Ascending aorta (tissue), 2 donors: ENCODE measurements at regions not wholly inside any gene's neighbourhood (a gene's known extent, or its start where the extent isn't known, plus 50 kb on each side); places are given as distances from the start of the nearest gene placed in this dataset.

Source experiments
- DNase-seq, 2 donors: peaks; one replicate each; pipeline ENCODE4 v3.0.0-alpha.2; 2019; ENCODE audit warnings: low spot score in 2 of 2
- H3K27ac ChIP-seq, 2 donors: fragments of 200-600 bp; sonication (generic); one replicate each; pipeline ENCODE4 v1.5.1; 2016 to 2017; ENCODE audit warnings: mild to moderate bottlenecking in 1 of 2
- H3K27me3 ChIP-seq: fragments of 200-600 bp; sonication (generic); one replicate; pipeline ENCODE4 v1.5.1; 2017
- H3K36me3 ChIP-seq, 2 donors: fragments of 200-600 bp; sonication (generic); one replicate each; pipeline ENCODE4 v1.5.1; 2016
- H3K4me1 ChIP-seq, 2 donors: fragments of 200-600 bp; sonication (generic); one replicate each; pipeline ENCODE4 v1.5.1; 2016 to 2017; ENCODE audit warnings: mild to moderate bottlenecking in 1 of 2
- H3K4me3 ChIP-seq, 2 donors: fragments of 200-600 bp; sonication (generic); one replicate each; pipeline ENCODE4 v1.5.1; 2016 to 2017; ENCODE audit warnings: mild to moderate bottlenecking in 1 of 2
- H3K9me3 ChIP-seq, 2 donors: fragments of 200-600 bp; sonication (generic); one replicate each; pipeline ENCODE4 v1.5.1; 2016
- intact Hi-C: fragments of 100-400 bp; cut with DNase I; formaldehyde crosslinking; loops from one replicate; pipeline ENCODE4 v1.15.1; 2023
- TF ChIP-seq, protein P1 (sequence below), 3 experiments: fragments of 200-600 bp in 2 of 3; fragments of 450-650 bp in 1 of 3; sonication (generic) in 2 of 3; IDR thresholded peaks; one replicate each; pipeline ENCODE4 v1.5.1; 2016 to 2019; ENCODE audit warnings: antibody characterized with exemption in 3 of 3, mild to moderate bottlenecking in 1 of 3, moderate library complexity in 1 of 3

DNA sequence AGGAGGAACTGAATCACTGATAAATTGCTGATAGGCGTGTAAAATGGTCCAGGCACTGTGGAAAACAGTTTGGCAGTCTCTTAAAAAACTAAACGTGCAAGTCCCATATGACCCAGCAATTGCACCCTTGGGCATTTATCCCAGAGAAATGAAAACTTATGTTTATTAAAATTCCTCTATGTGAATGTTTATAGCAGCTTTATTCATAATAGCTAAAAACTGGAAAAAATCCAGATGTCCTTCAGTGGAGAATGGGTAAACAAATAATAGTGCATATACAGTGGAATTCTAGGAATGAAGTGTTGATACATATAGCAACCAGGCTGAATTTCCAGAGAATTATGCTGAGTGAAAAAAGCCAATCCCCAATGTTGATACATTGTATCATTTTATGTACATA, 482.2 kb upstream of the PDZRN3 start:
- Histone ChIP-seq H3K27me3 (no peaks in the 10 kb centered on the region), H3K27ac (no peak overlapping the region), H3K9me3 (no peaks in the 10 kb centered on the region), H3K4me1 (no peaks in the 10 kb centered on the region), H3K36me3 (no peaks in the 10 kb centered on the region), H3K4me3 (no peak overlapping the region)
- intact Hi-C loops = no loop called here
- DNase-seq = no peak
- TF ChIP-seq, protein P1, sequence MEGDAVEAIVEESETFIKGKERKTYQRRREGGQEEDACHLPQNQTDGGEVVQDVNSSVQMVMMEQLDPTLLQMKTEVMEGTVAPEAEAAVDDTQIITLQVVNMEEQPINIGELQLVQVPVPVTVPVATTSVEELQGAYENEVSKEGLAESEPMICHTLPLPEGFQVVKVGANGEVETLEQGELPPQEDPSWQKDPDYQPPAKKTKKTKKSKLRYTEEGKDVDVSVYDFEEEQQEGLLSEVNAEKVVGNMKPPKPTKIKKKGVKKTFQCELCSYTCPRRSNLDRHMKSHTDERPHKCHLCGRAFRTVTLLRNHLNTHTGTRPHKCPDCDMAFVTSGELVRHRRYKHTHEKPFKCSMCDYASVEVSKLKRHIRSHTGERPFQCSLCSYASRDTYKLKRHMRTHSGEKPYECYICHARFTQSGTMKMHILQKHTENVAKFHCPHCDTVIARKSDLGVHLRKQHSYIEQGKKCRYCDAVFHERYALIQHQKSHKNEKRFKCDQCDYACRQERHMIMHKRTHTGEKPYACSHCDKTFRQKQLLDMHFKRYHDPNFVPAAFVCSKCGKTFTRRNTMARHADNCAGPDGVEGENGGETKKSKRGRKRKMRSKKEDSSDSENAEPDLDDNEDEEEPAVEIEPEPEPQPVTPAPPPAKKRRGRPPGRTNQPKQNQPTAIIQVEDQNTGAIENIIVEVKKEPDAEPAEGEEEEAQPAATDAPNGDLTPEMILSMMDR (IDR thresholded peaks at IDR 0.05) = no peak

DNA sequence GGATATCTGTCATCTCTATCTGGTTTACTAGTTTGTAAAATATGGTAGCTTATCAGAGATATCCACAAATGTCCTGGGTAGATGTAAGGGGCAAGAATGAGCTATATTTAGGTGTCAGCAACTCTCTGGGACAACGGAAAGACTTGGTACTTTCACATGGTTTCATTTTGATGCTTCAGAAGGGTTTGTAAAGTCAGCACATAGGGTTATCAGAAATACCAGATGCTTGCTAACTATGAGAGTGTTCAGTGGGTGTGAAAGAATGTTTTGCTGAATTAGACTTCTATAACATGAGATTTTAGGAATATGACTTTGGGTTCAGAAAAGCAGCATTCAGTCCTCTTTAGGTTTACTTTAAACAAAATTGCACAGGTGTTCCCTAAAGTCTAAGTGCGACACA, 466.5 kb upstream of the PDZRN3 start:
- intact Hi-C loops = no loop called here
- DNase-seq = no peak
- no peak overlapping the region for H3K4me3 ChIP-seq
- H3K27ac ChIP-seq = no peak overlapping the region
- no peaks in the 10 kb centered on the region for H3K36me3 ChIP-seq
- H3K4me1 ChIP-seq = no peaks in the 10 kb centered on the region
- TF ChIP-seq, protein P1 (IDR thresholded peaks at IDR 0.05) = no peak
- H3K27me3 ChIP-seq = no peaks in the 10 kb centered on the region
- H3K9me3 ChIP-seq = no peaks in the 10 kb centered on the region

DNA sequence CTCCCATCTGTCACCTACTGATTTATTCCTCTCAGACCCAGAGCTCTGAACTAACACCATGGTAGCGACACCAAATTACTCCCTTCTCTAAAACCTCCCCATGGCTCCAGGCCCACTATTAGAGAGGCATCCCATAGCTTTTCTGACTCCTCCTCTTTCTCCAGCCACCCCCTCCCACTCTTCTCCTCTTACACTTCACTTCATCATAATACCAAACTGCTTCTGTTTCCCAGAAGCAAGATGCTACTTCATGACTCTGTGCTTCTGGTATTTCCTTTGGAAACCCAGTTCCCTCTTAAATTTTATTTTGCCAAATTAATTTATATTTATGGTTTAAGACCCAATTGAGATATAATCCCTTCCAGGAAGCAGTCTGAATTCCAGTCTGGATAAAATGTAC, 465.1 kb upstream of the PDZRN3 start:
- H3K27ac ChIP-seq = no peak overlapping the region
- H3K27me3 ChIP-seq = no peaks in the 10 kb centered on the region
- no peak overlapping the region for H3K4me3 ChIP-seq
- TF ChIP-seq, protein P1 (IDR thresholded peaks at IDR 0.05) = no peak
- intact Hi-C loops = no loop called here
- no peaks in the 10 kb centered on the region for H3K9me3 ChIP-seq
- no peaks in the 10 kb centered on the region for H3K4me1 ChIP-seq
- no peaks in the 10 kb centered on the region for H3K36me3 ChIP-seq
- no peak for DNase-seq

DNA sequence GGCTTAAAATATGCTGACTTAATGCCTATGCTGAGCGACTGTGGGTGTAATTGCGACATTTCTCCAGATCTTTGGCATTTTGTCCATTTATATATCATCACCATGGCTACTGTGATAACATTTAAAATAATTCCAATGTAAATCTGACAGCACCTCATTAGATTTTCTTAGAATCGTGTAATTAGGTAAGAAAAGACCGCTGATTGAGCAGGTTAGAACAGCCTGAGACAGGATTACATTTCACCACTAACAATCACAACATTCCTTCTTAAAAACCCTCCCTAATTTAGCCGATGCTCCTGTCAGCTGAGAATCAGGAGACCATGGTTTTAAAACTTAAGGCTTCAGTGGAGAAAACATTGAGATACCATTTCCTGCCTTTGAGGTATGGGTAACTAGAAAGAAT, 455.3 kb upstream of the PDZRN3 start:
- TF ChIP-seq, protein P1 (IDR thresholded peaks at IDR 0.05) = no peak
- H3K4me3 ChIP-seq = no peak overlapping the region
- no peak for DNase-seq
- H3K27me3 ChIP-seq = no peaks in the 10 kb centered on the region
- H3K27ac ChIP-seq = no peak overlapping the region
- H3K9me3 ChIP-seq = no peaks in the 10 kb centered on the region
- intact Hi-C loops = no loop called here
- no peaks in the 10 kb centered on the region for H3K4me1 ChIP-seq
- no peaks in the 10 kb centered on the region for H3K36me3 ChIP-seq

DNA sequence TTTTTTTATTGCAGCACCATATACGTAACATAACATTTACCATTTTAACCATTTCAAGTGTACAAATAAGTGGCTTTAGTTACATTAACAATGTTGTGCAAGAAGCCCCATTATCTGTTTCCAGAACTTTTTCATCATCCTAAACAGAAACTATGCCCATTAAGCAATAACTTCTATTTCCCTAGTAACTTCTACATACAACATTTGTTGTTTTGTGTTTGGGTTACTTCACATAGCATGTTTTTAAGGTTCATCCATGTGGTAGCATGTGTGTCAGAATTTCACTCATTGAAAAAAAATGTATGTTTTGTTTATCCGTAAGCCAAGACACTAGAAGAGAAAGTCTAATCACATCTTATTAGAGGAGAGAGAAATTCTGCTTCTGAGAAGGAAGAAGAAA, 450.5 kb upstream of the PDZRN3 start:
- no peak for DNase-seq
- TF ChIP-seq, protein P1 (IDR thresholded peaks at IDR 0.05) = no peak
- Histone ChIP-seq H3K27me3 (no peaks in the 10 kb centered on the region), H3K4me3 (no peak overlapping the region), H3K4me1 (no peaks in the 10 kb centered on the region), H3K9me3 (no peaks in the 10 kb centered on the region), H3K36me3 (no peaks in the 10 kb centered on the region), H3K27ac (no peak overlapping the region)
- intact Hi-C loops = no loop called here

DNA sequence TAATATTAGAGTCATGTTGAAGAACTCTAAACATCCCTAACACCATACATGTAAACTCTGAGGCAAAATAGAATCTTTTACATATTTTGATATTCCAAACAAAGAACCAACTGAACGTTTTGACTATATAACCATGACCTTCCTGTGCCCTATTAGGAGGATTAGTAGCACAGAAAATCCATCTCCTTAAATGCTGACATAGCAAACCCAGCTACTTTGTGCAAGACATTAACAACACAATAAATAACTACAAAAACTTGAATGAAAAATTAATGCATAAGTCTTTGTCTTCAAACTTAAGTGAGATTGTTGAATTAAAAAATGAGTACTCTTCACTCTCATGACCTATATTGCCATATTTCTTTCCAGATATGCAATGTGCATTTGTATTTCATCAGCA, 450.0 kb upstream of the PDZRN3 start:
- intact Hi-C loops = no loop called here
- no peak overlapping the region for H3K4me3 ChIP-seq
- no peaks in the 10 kb centered on the region for H3K36me3 ChIP-seq
- no peaks in the 10 kb centered on the region for H3K9me3 ChIP-seq
- TF ChIP-seq, protein P1 (IDR thresholded peaks at IDR 0.05) = no peak
- H3K4me1 ChIP-seq = no peaks in the 10 kb centered on the region
- no peaks in the 10 kb centered on the region for H3K27me3 ChIP-seq
- H3K27ac ChIP-seq = no peak overlapping the region
- no peak for DNase-seq
